ENCODE measurements at regions not wholly inside any gene's neighbourhood (a gene's known extent, or its start where the extent isn't known, plus 50 kb on each side); places are given as distances from the start of the nearest gene placed in this dataset.

- ChIA-PET POLR2A (no interaction called here), CTCF (no interaction called here)
- Mint-ChIP-seq H3K9me3 (no peaks in the 10 kb centered on the region), H3K4me3 (no peak overlapping the region), H3K4me1 (peaks cover 2% of the 10 kb centered on the region), H3K27ac (no peak overlapping the region), H3K27me3 (peaks cover 12% of the 10 kb centered on the region), H3K36me3 (ENCODE audit: low read depth) (no peaks in the 10 kb centered on the region)
- no peak for DNase-seq
These were observed 132.5 kb downstream of the ZNF326 start for GRCh38 chr1:90127288-90127953.

GRCh38 chr1:90126834-90127233, 131.9 kb downstream of the ZNF326 start:
- Mint-ChIP-seq H3K4me3 (no peak overlapping the region), H3K36me3 (ENCODE audit: low read depth) (no peaks in the 10 kb centered on the region), H3K9me3 (no peaks in the 10 kb centered on the region), H3K27me3 (peaks cover 12% of the 10 kb centered on the region), H3K4me1 (peaks cover 2% of the 10 kb centered on the region), H3K27ac (no peak overlapping the region)
- ChIA-PET POLR2A (no interaction called here), CTCF (no interaction called here)
- DNase-seq, result no peak

- Mint-ChIP-seq H3K27ac (no peak overlapping the region), H3K27me3 (peaks cover 15% of the 10 kb centered on the region), H3K4me3 (no peak overlapping the region), H3K36me3 (ENCODE audit: low read depth) (no peaks in the 10 kb centered on the region), H3K4me1 (peaks cover 2% of the 10 kb centered on the region), H3K9me3 (no peaks in the 10 kb centered on the region)
- no peak for DNase-seq
- CTCF ChIA-PET, result interaction anchor here (0.7 to 1.4 kb wide), 2 partner anchors 16 to 18 kb away, joined by 3 to 4 read pairs; no protein-coding TSS in a partner anchor
- POLR2A ChIA-PET, result no interaction called here
These were observed 127.9 kb downstream of the ZNF326 start for GRCh38 chr1:90122654-90123340.

- ChIA-PET CTCF (interaction anchor here (0.6 kb wide), 1 partner anchor 1537 kb away, joined by 3 read pairs; no protein-coding TSS in a partner anchor), POLR2A (no interaction called here)
- no peaks in the 10 kb centered on the region for H3K9me3 Mint-ChIP-seq
- peaks cover 26% of the 10 kb centered on the region for H3K27me3 Mint-ChIP-seq
- no peak overlapping the region for H3K27ac Mint-ChIP-seq
- H3K4me3 Mint-ChIP-seq, result no peak overlapping the region
- H3K4me1 Mint-ChIP-seq, result no peaks in the 10 kb centered on the region
- H3K36me3 Mint-ChIP-seq (ENCODE audit: low read depth), result no peaks in the 10 kb centered on the region
- no peak for DNase-seq
These were observed 119.7 kb downstream of the ZNF326 start for GRCh38 chr1:90114521-90115141.

GRCh38 chr1:90107990-90108389, 113.1 kb downstream of the ZNF326 start:
- no peaks in the 10 kb centered on the region for H3K9me3 Mint-ChIP-seq
- no peaks in the 10 kb centered on the region for H3K4me1 Mint-ChIP-seq
- H3K27me3 Mint-ChIP-seq, result peaks cover 26% of the 10 kb centered on the region
- ChIA-PET CTCF (no interaction called here), POLR2A (no interaction called here)
- no peak overlapping the region for H3K4me3 Mint-ChIP-seq
- no peaks in the 10 kb centered on the region for H3K36me3 Mint-ChIP-seq (ENCODE audit: low read depth)
- no peak overlapping the region for H3K27ac Mint-ChIP-seq
- DNase-seq, result no peak

GRCh38 chr1:90106311-90106710, 111.4 kb downstream of the ZNF326 start:
- CTCF ChIA-PET, result no interaction called here
- Mint-ChIP-seq H3K27me3 (peaks cover 20% of the 10 kb centered on the region), H3K4me3 (no peak overlapping the region), H3K36me3 (ENCODE audit: low read depth) (no peaks in the 10 kb centered on the region), H3K27ac (no peak overlapping the region), H3K9me3 (no peaks in the 10 kb centered on the region), H3K4me1 (no peaks in the 10 kb centered on the region)
- no peak for DNase-seq
- POLR2A ChIA-PET, result no interaction called here

- Mint-ChIP-seq H3K4me3 (no peak overlapping the region), H3K27me3 (peaks cover 20% of the 10 kb centered on the region), H3K9me3 (no peaks in the 10 kb centered on the region), H3K36me3 (ENCODE audit: low read depth) (no peaks in the 10 kb centered on the region), H3K4me1 (no peaks in the 10 kb centered on the region), H3K27ac (no peak overlapping the region)
- DNase-seq, result no peak
- ChIA-PET POLR2A (no interaction called here), CTCF (no interaction called here)
These were observed 110.1 kb downstream of the ZNF326 start for GRCh38 chr1:90104941-90105538.

- peaks cover 3% of the 10 kb centered on the region for H3K27me3 Mint-ChIP-seq
- ChIA-PET CTCF (no interaction called here), POLR2A (no interaction called here)
These were observed 105.7 kb downstream of the ZNF326 start for GRCh38 chr1:90100566-90100965.

GRCh38 chr1:90092441-90092840, 97.5 kb downstream of the ZNF326 start:
- POLR2A ChIA-PET, result no interaction called here
- H3K9me3 Mint-ChIP-seq, result no peaks in the 10 kb centered on the region
- H3K4me1 Mint-ChIP-seq, result no peaks in the 10 kb centered on the region
- CTCF ChIA-PET, result no interaction called here
- no peak overlapping the region for H3K27ac Mint-ChIP-seq
- H3K4me3 Mint-ChIP-seq, result no peak overlapping the region
- no peak for DNase-seq
- H3K27me3 Mint-ChIP-seq, result peaks cover 24% of the 10 kb centered on the region
- no peaks in the 10 kb centered on the region for H3K36me3 Mint-ChIP-seq (ENCODE audit: low read depth)

More at GRCh38 chr1:90100566-90100965, 105.7 kb downstream of the ZNF326 start:
- no peaks in the 10 kb centered on the region for H3K9me3 Mint-ChIP-seq
- H3K4me1 Mint-ChIP-seq, result no peaks in the 10 kb centered on the region
- no peak overlapping the region for H3K27ac Mint-ChIP-seq
- no peak overlapping the region for H3K4me3 Mint-ChIP-seq
- H3K36me3 Mint-ChIP-seq (ENCODE audit: low read depth), result no peaks in the 10 kb centered on the region
- DNase-seq, result no peak
